CD4-positive, alpha-beta T cell treated with Interleukin-12 subunit alpha and Interleukin-12 subunit beta, for 1 hour (primary cell): ENCODE measurements at regions not wholly inside any gene's neighbourhood (a gene's known extent, or its start where the extent isn't known, plus 50 kb on each side); places are given as distances from the start of the nearest gene placed in this dataset.

ENCODE experiments used
- DNase-seq: peaks from one replicate; pipeline ENCODE4 v3.0.0-alpha.2; 2020

DNA sequence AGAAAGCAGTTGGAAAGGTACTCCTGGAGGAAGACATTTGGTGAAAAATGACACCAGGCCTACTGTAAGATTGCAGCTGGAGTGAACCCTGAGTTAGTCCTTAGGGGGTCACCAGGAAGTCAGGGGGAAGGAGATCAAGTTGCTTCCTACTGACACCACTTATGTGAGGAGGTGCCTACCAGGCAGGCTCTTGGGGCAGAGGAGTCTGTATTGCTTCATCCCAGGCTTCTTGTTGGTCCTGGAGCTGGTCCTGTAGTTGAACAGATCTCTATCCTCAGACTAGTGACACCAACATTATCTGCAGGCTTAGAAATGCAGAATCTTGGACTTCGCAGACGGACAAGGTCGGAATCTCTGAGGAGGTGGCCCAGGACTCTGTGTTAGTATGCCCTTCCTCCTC, 116.0 kb upstream of the ARGLU1 start:
- no peak for DNase-seq

DNA sequence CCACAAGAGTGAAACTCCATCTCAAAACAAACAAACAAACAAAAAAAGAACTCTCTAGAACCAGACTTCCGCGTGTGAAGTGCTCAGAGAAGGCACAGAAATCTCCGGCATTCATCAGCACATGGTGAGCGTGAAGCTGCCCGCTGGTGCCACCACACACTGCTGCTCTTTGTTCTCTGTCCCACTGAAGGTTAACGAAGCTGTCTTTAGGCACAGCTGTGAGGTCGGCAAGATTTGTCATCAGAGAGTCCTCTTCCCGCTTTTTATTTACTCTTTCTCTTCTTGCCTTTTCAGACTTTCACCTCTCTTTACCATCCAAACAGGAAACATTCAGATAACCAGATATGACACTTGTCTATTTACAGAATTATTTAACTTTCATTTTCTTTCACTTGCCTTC, 115.2 kb upstream of the ARGLU1 start:
- DNase-seq = no peak

DNA sequence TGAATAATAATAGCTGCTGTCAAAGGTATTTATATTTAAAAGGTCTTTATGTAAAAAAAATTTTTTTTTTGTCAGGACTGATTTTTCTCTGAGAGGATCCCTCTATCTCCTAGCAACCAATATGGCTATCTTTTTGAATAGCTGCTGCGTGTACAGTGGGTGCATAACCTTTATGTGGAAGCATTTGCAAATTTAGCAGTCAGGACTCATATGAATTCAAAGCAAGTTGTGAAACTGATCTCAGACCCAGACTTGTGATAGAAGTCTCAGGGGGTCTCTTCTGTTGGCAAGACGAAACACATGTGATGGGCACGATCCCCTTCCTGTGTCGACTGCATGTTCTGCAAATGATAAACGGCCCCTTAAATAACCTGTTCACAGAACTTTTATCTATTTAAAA, 114.1 kb upstream of the ARGLU1 start:
- no peak for DNase-seq

DNA sequence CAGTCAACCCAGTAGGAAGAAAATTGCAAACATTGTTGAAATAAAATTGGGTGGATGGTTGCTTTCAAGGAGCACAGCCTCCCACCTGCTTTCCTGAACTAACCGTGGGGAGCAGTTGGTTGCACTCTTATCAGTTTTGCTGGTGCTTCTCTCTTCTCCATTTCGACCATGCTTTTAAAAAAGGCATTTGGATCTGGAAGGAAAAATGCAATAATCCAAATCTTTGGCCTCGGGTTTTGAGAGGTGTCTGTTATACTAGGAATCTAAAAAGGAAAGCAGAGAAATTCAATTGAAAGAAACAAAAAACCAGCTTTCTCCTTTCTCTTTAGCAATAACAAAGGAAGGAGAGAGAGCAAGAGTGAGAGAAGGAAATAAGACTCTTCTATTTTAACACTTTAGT, 113.6 kb upstream of the ARGLU1 start:
- DNase-seq = no peak

DNA sequence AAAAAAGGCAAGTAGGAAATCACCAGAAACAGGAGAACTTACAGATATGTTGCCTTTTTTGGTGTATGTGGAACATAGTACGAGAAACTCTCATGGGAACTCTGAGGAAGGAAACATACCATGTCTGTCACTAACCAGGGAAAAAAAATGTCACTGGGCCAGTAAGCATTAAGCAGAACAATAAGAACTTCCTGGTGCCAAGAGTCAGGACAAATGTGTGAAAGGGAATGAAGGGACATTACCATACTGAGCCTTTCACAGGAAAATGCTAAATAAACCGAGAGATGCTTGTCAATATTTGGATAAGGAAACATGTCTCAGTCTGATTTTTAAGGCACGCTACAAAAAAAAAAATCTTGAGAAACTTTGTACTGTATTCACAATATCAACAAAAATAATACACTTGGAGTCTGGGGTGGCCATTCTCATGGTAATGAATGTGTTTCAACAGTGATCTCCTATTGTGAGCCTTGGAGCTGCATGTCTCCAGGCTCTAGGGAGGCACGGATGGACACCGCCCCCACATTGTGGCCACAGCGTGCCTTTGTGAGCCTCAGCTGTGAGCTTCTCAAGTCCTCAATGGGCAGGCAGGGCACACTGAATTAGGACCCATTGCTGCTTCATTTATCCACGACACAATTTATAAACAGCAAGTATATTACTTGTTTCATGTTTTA, 113.0 kb upstream of the ARGLU1 start:
- no peak for DNase-seq

DNA sequence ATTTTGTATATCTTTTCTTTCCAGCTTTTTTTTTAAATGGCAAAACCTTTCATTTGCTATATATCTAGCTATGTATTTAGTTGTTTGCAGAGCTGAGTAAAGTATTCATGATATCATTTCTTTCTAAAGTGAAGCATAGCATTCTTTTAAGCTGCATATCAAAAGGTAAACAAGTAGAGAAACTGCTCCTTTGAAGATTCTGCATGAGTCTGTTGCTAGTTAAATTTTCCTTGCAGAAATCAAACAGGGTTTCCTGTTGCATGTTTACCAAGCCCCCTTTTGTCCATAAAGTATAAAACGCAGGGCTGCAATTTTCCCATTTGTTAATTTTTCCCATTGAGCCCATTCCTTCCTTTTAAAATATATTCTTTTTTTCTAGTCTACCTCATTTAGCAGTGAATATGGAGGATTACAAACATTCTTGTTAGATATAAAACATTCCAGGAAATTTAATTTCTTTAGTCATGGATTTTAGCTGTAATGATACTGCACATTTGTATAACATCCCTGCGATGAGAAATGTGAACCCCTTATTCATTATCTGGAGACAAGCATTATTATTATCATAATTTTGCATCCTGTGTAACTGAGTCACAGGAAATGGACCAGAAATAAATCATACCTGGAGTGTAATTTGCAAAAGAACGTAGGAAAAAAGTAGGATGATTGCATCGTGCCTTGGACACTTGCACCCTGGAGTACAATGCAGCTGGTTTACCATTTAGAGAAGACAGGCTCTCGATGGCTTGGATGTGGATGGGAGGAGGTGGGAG, 110.9 kb upstream of the ARGLU1 start:
- DNase-seq = no peak

DNA sequence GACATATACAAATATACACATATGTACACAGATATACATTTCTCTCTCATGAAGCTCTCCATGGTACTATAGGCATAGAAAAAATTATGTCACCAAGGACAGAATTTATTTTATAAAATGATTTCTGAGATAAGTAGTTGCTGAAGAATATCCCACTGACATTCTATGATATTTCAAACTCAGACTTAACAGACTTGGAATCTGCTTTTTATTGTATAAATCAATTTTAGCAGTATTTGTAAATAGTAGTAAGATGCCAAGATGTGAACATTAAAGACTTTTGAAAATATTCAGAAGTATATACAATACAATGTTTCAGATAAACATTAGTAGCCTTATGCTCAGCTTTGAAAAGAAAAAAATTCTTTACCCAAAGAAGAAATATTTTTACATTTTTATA, 107.4 kb upstream of the ARGLU1 start:
- no peak for DNase-seq

DNA sequence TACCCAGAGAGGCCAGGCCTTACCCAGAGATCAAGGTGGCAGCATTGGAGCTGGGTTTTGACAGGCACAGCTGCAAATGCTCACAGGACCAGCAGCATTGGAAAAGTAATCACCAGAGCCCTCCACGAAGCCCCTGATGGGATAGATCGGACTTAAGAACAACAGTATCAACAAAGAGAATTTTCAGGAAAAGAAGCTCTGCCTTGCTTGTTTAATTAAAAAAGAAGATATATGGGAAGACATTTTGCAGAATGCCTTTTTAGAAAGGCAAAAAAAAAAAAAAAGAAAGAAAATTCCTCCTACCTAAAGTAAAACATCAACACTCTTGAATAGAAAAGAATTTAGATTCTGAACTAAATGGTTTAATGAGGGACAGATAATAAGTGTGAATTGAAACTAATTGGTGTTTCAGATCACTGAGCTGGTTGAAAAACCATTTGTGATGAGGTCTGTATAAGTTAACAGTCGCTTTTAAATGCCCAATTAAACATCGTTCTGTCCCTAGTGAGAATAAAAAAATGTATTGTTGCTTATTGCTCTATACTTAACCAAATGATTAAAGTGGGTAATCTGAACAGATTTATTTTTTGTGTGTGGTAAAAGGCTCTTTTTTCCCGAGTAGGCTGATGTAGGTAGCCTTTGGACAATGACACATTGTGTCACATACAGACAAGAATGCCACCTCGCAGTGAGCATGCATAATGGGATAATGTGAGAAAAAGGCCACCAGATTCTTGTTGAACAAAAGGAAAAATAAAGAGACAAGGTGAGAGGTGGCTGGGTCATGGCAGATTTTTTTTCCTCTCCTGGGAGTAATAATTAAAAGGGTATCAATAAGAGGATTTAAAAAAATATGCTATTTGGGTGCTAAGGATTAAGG, 93.0 kb upstream of the ARGLU1 start:
- no peak for DNase-seq

DNA sequence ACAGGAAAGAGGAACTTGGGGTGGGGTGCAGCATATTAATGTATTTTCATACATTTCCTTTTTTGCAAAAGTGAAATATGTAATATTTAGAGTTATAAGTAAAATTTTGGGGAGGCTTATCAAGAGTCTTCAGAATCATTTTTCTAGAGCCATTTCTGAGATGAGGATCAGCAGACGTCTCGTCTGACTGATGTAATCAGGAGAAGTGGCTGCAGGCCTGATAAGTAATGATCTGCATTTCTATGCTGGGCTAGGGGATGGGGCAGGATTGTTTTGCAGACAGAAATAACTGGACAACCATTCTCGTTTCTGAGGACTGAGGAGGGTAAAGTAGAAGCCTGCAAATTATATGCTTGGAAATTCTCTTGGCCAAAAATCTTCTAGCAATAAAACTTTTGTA, 89.2 kb upstream of the ARGLU1 start:
- no peak for DNase-seq

DNA sequence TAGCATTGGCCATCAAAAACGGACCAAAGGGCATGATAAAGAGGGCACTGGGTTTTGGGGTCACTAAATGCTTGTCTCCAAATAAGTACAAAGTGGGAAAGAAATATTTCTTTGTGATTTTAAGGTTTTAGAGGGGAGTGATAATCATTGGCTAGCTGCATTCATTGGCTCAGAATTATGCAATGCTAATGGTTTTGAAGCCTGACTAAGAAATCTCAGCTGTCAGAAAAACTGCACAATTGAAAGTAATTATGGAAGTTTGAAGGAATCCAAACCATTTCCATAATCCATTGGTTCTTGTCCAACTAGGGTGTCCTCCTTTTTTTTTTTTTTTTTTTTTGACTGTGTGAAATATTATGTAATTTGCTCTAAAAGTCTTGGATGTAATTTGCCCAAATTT, 88.2 kb upstream of the ARGLU1 start:
- DNase-seq = no peak

DNA sequence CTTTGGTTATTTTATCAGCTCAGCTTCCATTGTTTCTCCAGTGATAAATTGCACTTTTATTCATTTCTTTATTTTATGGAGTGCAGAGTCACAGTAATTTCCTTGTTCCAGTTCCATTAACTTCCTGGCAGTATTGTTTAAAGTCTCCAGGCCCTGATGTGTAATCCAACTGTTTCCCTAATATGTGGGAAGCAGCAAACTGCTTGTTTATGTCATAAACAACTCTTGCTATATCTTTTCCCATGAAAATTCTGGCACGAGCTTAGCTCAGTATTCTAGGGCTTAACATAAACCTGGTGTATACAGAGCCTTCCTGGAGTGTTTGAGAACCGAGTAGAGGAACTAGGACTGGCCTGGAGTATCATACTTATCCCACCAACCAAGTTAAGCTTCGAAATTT, 83.5 kb upstream of the ARGLU1 start:
- no peak for DNase-seq

DNA sequence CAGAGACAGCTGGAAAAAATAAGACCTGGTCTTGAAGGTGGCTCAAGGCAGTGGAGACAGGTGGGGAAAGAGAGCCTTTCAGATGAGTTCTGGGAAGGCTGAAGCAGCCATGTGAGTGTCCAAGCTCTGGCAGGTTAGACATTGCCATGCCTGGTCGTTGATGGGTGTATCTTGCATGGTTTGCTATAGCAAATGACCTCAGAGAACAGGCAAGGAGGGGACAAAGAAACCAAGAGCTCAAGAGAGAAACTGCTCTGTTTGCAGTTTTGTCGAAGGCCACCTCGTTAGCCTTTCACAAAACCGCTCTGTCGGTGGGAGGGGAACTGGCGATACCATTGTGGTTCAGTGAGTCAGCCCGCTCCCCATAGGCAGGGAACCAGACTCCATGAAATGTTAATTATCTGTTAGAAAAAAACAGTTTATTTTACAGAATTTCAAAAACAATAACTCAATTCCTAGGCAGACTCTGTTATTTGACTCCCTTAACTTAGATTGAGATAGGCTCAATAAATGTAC, 82.8 kb upstream of the ARGLU1 start:
- DNase-seq = no peak

DNA sequence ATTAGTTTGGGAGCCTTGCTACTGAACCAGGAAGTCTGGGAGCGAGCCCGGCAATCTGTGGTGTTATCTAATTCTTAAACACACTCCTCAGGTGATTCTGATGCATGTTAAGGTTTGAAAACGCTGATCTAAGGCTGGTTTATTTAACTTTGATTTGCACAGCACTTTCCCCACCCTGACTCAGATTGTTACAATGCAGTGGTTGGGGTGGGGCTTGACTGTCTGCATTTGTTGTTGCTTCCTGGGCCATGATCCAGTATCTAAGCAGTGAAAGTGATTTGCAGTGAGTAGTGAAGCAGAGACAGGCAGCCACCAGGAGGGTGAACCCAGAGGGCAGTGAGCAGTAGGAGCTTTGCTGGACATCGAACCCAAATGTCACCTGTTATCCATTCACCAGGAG, 81.6 kb upstream of the ARGLU1 start:
- DNase-seq = no peak

DNA sequence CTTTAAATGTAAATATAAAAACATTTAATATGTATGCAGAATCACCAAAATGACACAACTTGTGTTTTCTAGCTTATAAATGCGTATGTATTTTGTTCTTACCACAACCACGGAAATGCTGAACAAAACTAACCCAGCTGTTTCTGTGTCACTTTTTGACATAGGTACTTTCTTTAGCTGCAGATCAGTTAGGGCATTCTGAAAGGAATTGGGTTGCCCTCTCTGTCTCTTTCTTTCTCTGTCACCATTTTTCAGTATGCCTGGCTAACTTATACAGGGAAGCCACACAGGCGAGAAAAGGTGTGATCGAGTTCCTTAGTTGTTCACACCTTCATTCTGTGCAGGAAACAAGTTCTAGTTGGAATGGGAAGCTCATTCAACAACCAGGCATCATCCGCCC, 72.6 kb upstream of the ARGLU1 start:
- DNase-seq = no peak

DNA sequence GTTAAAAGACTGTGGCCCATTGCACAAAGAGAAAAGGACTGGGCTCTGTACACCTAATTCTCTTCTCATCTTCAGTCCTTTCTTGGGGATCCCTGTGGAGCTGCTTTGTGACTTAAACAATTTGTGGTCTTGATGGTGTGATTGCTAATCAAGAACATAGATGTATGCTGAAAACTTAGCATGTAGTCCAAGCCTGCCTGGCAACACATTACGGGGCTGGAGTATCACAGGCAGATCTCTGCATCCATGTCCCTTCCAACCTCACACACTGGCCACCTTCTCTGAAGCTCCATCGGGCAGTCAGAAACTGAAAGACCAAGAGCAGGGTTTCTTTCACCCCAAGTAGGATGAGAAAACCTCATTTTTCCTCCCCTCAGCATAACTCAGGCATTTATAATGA, 69.6 kb upstream of the ARGLU1 start:
- no peak for DNase-seq

DNA sequence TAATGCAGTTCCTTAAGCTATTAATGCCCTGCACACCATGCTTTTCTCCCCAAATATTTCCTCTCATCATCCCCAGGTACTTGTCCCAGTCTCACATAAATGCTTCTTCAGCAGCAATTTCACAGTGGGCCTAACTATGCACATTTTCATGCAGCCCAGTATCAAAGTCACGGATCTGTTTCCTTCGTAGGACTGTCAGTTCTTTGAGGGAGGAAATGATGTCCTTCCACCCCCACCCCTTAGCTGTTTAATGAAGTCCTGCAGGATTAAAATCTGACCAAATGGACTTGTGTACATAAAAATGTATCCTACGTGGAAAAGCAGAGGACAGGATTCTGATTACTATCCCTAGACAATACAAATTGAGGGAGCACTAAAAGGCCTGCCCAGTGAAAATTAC, 68.6 kb upstream of the ARGLU1 start:
- DNase-seq = no peak

DNA sequence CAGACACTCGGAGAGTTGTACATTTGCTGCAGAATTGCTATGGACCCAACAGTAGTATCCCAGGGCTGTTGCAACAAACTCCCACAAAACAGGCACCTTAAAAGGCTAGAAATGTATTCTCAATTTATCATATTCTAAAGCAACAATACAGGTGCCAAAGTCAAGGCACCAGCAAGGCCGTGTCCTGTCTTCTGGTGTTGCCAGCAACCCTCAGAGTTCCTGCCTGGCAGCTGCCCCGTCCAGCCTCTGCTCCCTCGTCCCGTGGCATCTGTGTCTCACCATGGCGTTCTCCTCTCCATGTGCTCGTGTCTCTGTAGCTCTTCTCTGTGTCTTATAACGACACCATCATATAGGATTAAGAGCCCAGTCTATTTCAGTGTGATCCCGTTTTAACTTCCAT, 67.7 kb upstream of the ARGLU1 start:
- DNase-seq = no peak

DNA sequence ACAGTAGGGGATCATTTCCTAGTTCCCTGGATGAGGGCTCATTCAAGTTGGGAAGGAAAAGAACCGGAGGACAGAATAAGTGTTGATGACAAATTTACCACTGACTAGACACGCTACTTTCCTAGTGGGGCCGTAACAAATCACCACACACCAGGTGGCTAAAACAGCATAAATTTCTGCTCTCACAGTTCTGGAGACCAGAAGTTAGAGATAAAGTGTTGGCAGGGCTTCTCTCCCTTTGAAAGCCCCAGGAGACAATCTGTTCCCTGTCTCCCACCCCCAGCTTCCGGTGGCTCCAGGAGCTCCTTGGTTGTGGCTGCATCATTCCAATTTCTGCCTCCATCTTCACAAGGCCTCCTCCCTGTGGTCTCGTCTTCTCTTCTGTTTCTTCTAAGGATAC, 65.4 kb upstream of the ARGLU1 start:
- no peak for DNase-seq

DNA sequence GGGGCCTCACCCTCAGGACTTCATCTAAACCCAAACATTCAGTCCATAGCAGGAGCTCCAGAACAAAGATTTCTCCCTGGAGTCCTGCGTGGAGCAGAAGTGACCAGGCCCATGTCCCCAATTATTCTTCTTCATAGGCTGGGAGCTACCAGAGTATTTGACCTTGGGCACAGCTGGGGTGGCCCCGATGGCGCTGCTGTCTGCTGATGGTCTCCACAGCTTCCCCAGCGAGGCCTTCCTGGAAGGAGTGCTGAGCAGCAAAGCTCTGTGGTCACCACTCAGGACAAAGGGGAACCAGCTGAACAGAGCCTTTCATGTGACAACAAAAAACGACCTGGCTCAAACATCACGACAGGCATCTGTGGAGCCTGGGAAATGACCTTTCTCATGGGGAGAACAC, 62.7 kb upstream of the ARGLU1 start:
- no peak for DNase-seq

DNA sequence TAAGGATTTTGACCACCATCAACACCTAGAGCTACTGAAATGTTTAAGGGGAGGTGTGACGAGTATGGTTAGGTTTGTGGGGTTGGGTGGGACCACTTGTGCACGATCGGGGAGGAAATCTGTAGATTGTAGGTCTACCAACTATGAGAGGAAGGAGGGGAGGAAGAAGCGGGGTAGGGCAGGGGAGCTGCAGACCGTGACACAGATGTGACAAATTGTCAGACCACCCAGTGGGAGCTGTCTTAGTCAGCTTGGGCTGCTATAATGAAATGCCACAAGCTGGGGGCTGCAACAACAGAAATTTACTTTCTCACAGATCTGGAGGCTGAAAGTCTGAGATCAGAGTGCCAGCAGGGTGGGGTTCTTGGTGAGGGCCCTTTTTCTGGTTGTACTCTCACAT, 62.2 kb upstream of the ARGLU1 start:
- no peak for DNase-seq

DNA sequence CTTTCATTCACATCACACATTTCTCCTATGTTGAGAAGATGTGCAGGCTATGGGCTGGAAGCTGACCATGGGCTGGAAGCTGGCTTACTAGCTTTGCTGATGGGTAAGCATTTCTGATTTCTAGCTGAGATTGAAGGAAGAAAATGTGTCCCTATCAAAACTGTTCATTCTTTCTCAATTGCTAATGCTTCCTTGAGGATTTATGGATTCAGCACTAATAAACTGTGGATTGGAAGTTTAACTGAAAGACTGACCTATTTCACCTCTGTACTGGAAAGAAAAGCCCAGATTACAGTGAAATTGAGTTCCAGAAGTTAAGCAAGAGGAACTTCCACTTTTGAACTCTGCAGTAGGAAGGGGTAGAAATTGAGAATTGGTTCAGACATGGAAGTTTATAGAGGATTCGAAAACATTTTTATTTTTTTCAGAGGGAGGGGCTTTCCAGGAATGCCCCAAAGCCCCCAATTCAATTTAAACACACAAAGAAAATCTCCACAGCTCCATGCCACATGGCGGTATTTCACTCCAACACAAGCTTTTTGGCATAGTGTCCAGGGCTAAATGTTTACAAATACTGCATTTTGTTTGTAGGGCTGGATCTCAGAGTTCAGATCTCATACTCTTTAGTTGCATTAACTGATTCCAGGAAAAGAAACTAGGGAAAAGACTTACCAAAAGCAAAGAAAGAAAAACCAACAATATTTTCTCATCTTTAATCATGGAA, 61.2 kb upstream of the ARGLU1 start:
- no peak for DNase-seq

DNA sequence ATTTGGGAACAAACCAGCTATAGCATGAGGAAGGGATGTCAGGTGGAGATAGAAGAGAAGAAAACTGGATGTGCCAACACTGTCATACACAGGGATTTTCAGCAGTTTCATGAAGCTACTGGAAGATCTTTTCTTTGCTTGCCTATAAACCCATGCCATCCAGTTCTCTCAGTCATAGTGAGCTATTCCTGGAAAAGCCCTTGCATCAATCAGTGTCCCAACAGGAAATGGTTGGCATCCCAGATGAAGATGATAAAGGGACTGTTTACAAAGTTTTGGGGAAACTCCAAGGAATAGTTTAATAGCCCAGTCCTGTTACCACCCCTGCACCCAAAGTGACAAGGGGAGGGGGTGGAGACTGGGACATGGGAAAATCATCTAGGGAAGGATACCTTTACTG, 58.5 kb upstream of the ARGLU1 start:
- DNase-seq = no peak

DNA sequence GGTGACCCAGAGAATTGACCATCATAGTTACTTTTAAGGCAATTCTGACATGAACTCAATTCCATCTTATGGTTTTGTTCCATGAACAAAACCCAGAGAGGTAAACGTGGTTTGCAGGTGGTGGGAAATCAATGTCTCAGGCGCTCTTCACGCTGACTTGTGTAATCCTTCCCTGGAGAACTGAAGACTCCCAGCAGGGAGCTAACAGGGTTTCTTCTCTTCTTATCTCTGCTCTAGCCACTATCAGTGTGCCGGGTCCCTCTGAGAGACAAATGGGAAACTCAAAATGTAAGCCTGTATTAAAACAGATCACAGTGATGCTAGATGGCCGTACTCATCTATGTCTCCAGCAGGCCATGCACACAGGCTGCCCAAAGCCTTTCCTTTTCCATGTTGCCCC, 57.6 kb upstream of the ARGLU1 start:
- DNase-seq = no peak
